ENCODE measurements at regions not wholly inside any gene's neighbourhood (a gene's known extent, or its start where the extent isn't known, plus 50 kb on each side); places are given as distances from the start of the nearest gene placed in this dataset.

GRCh38 chr4:17120761-17121160, 222.3 kb upstream of the LDB2 start:
- DNase-seq (ENCODE audit: low read depth in 2 of 3, low spot score in 2 of 3), result no peak

GRCh38 chr4:17117746-17118145, 219.3 kb upstream of the LDB2 start:
- DNase-seq (ENCODE audit: low read depth in 2 of 3, low spot score in 2 of 3), result no peak

GRCh38 chr4:17115583-17115982, 217.1 kb upstream of the LDB2 start:
- no peak for DNase-seq (ENCODE audit: low read depth in 2 of 3, low spot score in 2 of 3)

GRCh38 chr4:17112292-17112659, 213.8 kb upstream of the LDB2 start:
- DNase-seq (ENCODE audit: low read depth in 2 of 3, low spot score in 2 of 3), result no peak

- no peak for DNase-seq (ENCODE audit: low read depth in 2 of 3, low spot score in 2 of 3)
These were observed 210.7 kb upstream of the LDB2 start for GRCh38 chr4:17109126-17109525.

- DNase-seq (ENCODE audit: low read depth in 2 of 3, low spot score in 2 of 3), result no peak
These were observed 204.8 kb upstream of the LDB2 start for GRCh38 chr4:17103231-17103630.

GRCh38 chr4:17098996-17099395, 200.6 kb upstream of the LDB2 start:
- no peak for DNase-seq (ENCODE audit: low read depth in 2 of 3, low spot score in 2 of 3)

- no peak for DNase-seq (ENCODE audit: low read depth in 2 of 3, low spot score in 2 of 3)
These were observed 200.0 kb upstream of the LDB2 start for GRCh38 chr4:17098401-17098800.

- no peak for DNase-seq (ENCODE audit: low read depth in 2 of 3, low spot score in 2 of 3)
These were observed 198.9 kb upstream of the LDB2 start for GRCh38 chr4:17097362-17097761.

GRCh38 chr4:17096692-17097091, 198.2 kb upstream of the LDB2 start:
- DNase-seq (ENCODE audit: low read depth in 2 of 3, low spot score in 2 of 3), result no peak

- DNase-seq (ENCODE audit: low read depth in 2 of 3, low spot score in 2 of 3), result no peak
These were observed 197.3 kb upstream of the LDB2 start for GRCh38 chr4:17095771-17096170.

- DNase-seq (ENCODE audit: low read depth in 2 of 3, low spot score in 2 of 3), result no peak
These were observed 196.4 kb upstream of the LDB2 start for GRCh38 chr4:17094876-17095210.

- no peak for DNase-seq (ENCODE audit: low read depth in 2 of 3, low spot score in 2 of 3)
These were observed 195.9 kb upstream of the LDB2 start for GRCh38 chr4:17094159-17094875.

- DNase-seq (ENCODE audit: low read depth in 2 of 3, low spot score in 2 of 3), result no peak
These were observed 195.0 kb upstream of the LDB2 start for GRCh38 chr4:17093481-17093880.

GRCh38 chr4:17092736-17093437, 194.4 kb upstream of the LDB2 start:
- no peak for DNase-seq (ENCODE audit: low read depth in 2 of 3, low spot score in 2 of 3)

- no peak for DNase-seq (ENCODE audit: low read depth in 2 of 3, low spot score in 2 of 3)
These were observed 192.7 kb upstream of the LDB2 start for GRCh38 chr4:17091104-17091503.

GRCh38 chr4:17090063-17090462, 191.6 kb upstream of the LDB2 start:
- DNase-seq (ENCODE audit: low read depth in 2 of 3, low spot score in 2 of 3), result no peak

GRCh38 chr4:17085416-17085815, 187.0 kb upstream of the LDB2 start:
- no peak for DNase-seq (ENCODE audit: low read depth in 2 of 3, low spot score in 2 of 3)

GRCh38 chr4:17082186-17082585, 183.7 kb upstream of the LDB2 start:
- DNase-seq (ENCODE audit: low read depth in 2 of 3, low spot score in 2 of 3), result no peak

- no peak for DNase-seq (ENCODE audit: low read depth in 2 of 3, low spot score in 2 of 3)
These were observed 182.7 kb upstream of the LDB2 start for GRCh38 chr4:17081179-17081578.

GRCh38 chr4:17077105-17077504, 178.7 kb upstream of the LDB2 start:
- DNase-seq (ENCODE audit: low read depth in 2 of 3, low spot score in 2 of 3), result no peak

- no peak for DNase-seq (ENCODE audit: low read depth in 2 of 3, low spot score in 2 of 3)
These were observed 174.0 kb upstream of the LDB2 start for GRCh38 chr4:17072483-17072882.

GRCh38 chr4:17068891-17069290, 170.4 kb upstream of the LDB2 start:
- DNase-seq (ENCODE audit: low read depth in 2 of 3, low spot score in 2 of 3), result no peak
